ENCODE measurements at regions not wholly inside any gene's neighbourhood (a gene's known extent, or its start where the extent isn't known, plus 50 kb on each side); places are given as distances from the start of the nearest gene placed in this dataset.

GRCh38 chr17:73754886-73755400 lies 110.7 kb upstream of the SDK2 start:
- H3K9me3 ChIP-seq (ENCODE audit: insufficient read depth in 2 of 2, low read depth in 1 of 2, low read length in 1 of 2), result no peaks in the 10 kb centered on the region
- no peak overlapping the region for H3K4ac ChIP-seq (replicated peaks; ENCODE audit: insufficient read length, low read depth, low read length)
- no peaks in the 10 kb centered on the region for H3K79me2 ChIP-seq (ENCODE audit: control insufficient read depth in 1 of 2, insufficient read depth in 2 of 2, low read length in 2 of 2)
- 94% methylated on average over 15 of the region's 15 CpGs; no CpG with 5 or more reads in 1 of the 2 experiments for WGBS, 2 experiments (ENCODE audit: extremely low coverage in 1 of 2, insufficient coverage in 1 of 2, insufficient read length in 1 of 2, insufficient replicate concordance in 2 of 2, low coverage in 1 of 2, low lambda C conversion rate in 2 of 2, missing lambda C conversion rate in 1 of 2)
- no peak overlapping the region for H4K91ac ChIP-seq (replicated peaks; ENCODE audit: insufficient read length, low read length)
- no peak overlapping the region for H3K4me2 ChIP-seq (ENCODE audit: insufficient read depth in 1 of 2, low read depth in 2 of 2, low read length in 2 of 2)
- H3K27ac ChIP-seq (ENCODE audit: low read depth, low read length), result no peak overlapping the region
- H3K56ac ChIP-seq (replicated peaks; ENCODE audit: insufficient read length, low read depth, low read length), result no peak overlapping the region
- no peak overlapping the region for H3K23ac ChIP-seq (ENCODE audit: insufficient read length)
- DNase-seq (ENCODE audit: low read depth in 1 of 2, low spot score in 2 of 2) (no peak), FAIRE-seq (no peak)
- no peak overlapping the region for H2BK5ac ChIP-seq (ENCODE audit: low read depth, low read length)
- ChIA-PET POLR2A (ENCODE audit: partially characterized antibody) (interaction anchor here (1.2 to 1.4 kb wide), 2 partner anchors 7 to 8 kb away, joined by 3 read pairs; no protein-coding TSS in a partner anchor), CTCF (ENCODE audit: partially characterized antibody) (interaction anchor here (0.9 to 1.2 kb wide), 2 partner anchors 10 to 65 kb away, joined by 3 read pairs; no protein-coding TSS in a partner anchor)
- H3K9ac ChIP-seq (replicated peaks in 1 of 4; ENCODE audit: extremely low read depth in 1 of 4, low read depth in 3 of 4, low read length in 3 of 4), result no peak overlapping the region
- no peak overlapping the region for H2AK5ac ChIP-seq (ENCODE audit: low read depth, low read length)
- no peaks in the 10 kb centered on the region for H3K23me2 ChIP-seq (ENCODE audit: low read depth, low read length)
- H3K27me3 ChIP-seq (replicated peaks in 1 of 4; ENCODE audit: control insufficient read depth in 3 of 4, extremely low read depth in 1 of 4, insufficient read depth in 3 of 4, low read length in 3 of 4), result no peaks in the 10 kb centered on the region; a peak in 1 of 7 replicates
- H2BK12ac ChIP-seq (ENCODE audit: low read depth, low read length), result no peak overlapping the region
- no peak overlapping the region for H4K8ac ChIP-seq (ENCODE audit: extremely low read depth, insufficient read depth, low read length)
- no peak overlapping the region for H4K5ac ChIP-seq (ENCODE audit: insufficient read length, low read depth, low read length)
- peaks cover 0 to 2% of the 10 kb centered on the region in 2 experiments for H4K20me1 ChIP-seq (replicated peaks in 1 of 2; ENCODE audit: control insufficient read depth in 1 of 2, insufficient read depth in 2 of 2, low read length in 2 of 2)
- H2AFZ ChIP-seq (ENCODE audit: low read length), result no peak overlapping the region
- no peak overlapping the region for H2BK15ac ChIP-seq (ENCODE audit: low read length)
- H3K79me1 ChIP-seq (ENCODE audit: low read depth, low read length), result no peaks in the 10 kb centered on the region
- no peaks in the 10 kb centered on the region for H3K36me3 ChIP-seq (ENCODE audit: control insufficient read depth in 2 of 4, insufficient read depth in 4 of 4, low read length in 3 of 4)
- no peak overlapping the region for H2BK20ac ChIP-seq (ENCODE audit: low read length)
- H3K14ac ChIP-seq (ENCODE audit: insufficient read length), result no peak overlapping the region
- H2BK120ac ChIP-seq (replicated peaks; ENCODE audit: low read depth, low read length), result no peak overlapping the region
- H3K4me3 ChIP-seq (ENCODE audit: extremely low read depth in 1 of 4, insufficient read depth in 2 of 4, low read depth in 3 of 4, low read length in 4 of 4), result no peak overlapping the region
- H3K18ac ChIP-seq (ENCODE audit: extremely low read depth, low read length), result no peak overlapping the region
- H3K4me1 ChIP-seq (replicated peaks in 1 of 4; ENCODE audit: control insufficient read depth in 3 of 4, insufficient read depth in 4 of 4, low read length in 3 of 4), result peaks cover 0 to 19% (median 1%) of the 10 kb centered on the region in 4 experiments; a peak in 4 of 7 replicates
- TF ChIP-seq POLR2AphosphoS5 (IDR thresholded peaks at IDR 0.05; ENCODE audit: low read depth, low read length), result no peak
- TF ChIP-seq RNF2 (IDR thresholded peaks at IDR 0.05; ENCODE audit: borderline replicate concordance, low read depth, low read length, missing control alignments, poor library complexity, severe bottlenecking), result no peak
- no peak for TF ChIP-seq NRF1 (IDR thresholded peaks at IDR 0.05; ENCODE audit: low read depth, low read length)
- no peak for TF ChIP-seq POU5F1 (IDR thresholded peaks at IDR 0.05; ENCODE audit: low read depth, low read length)
- TF ChIP-seq SAP30 (IDR thresholded peaks at IDR 0.05; ENCODE audit: insufficient read depth, insufficient replicate concordance, low read length), result no peak
- TF ChIP-seq YY1 (IDR thresholded peaks at IDR 0.05; ENCODE audit: low read depth, low read length), result no peak
- no peak for TF ChIP-seq BACH1 (IDR thresholded peaks at IDR 0.05; ENCODE audit: low read length)
- TF ChIP-seq CREB1 (IDR thresholded peaks at IDR 0.05), result no peak
- TF ChIP-seq GABPA (IDR thresholded peaks at IDR 0.05; ENCODE audit: borderline replicate concordance, insufficient read depth, low read length), result no peak
- no peak for TF ChIP-seq EZH2 (IDR thresholded peaks at IDR 0.05; ENCODE audit: low read depth, low read length, severe bottlenecking)
- no peak for TF ChIP-seq CEBPB (IDR thresholded peaks at IDR 0.05; ENCODE audit: low read depth, low read length)
- no peak for TF ChIP-seq ZNF274 (IDR thresholded peaks at IDR 0.05; ENCODE audit: borderline replicate concordance, extremely low read depth, low read length)
- TF ChIP-seq RFX5 (IDR thresholded peaks at IDR 0.05; ENCODE audit: borderline replicate concordance, low read depth, low read length), result no peak
- no peak for TF ChIP-seq CBX8 (IDR thresholded peaks at IDR 0.05; ENCODE audit: borderline replicate concordance, low read depth, low read length)
- no peak for TF ChIP-seq GTF2F1 (IDR thresholded peaks at IDR 0.05; ENCODE audit: borderline replicate concordance, low read depth, low read length)
